ENCODE measurements at regions not wholly inside any gene's neighbourhood (a gene's known extent, or its start where the extent isn't known, plus 50 kb on each side); places are given as distances from the start of the nearest gene placed in this dataset.
"Not testable (repeated sequence)": the region's sequence is repeated elsewhere in the genome, so short reads cannot be mapped to it uniquely, and the experiment has no call there.

DNA sequence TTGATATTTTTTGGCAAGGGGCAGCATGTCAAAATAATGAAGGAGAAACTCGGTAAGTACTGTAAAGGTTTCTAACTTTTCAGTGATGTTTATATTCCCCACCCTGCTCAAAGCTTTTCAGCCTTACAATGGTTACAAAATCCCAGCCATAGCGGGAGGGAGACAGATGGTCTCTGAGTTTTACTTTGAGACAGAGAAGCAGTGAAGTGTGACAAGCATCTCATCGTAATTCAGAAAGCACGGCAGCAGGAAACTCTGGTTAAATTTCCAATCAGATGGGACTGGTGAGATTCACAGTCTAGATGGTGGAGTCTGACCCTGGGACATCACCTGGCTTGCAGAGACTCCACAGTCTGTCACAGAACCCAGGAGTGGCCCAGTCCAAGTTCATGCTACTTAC lies 448.0 kb upstream of the AMELY start:
- TF ChIP-seq, protein P1, sequence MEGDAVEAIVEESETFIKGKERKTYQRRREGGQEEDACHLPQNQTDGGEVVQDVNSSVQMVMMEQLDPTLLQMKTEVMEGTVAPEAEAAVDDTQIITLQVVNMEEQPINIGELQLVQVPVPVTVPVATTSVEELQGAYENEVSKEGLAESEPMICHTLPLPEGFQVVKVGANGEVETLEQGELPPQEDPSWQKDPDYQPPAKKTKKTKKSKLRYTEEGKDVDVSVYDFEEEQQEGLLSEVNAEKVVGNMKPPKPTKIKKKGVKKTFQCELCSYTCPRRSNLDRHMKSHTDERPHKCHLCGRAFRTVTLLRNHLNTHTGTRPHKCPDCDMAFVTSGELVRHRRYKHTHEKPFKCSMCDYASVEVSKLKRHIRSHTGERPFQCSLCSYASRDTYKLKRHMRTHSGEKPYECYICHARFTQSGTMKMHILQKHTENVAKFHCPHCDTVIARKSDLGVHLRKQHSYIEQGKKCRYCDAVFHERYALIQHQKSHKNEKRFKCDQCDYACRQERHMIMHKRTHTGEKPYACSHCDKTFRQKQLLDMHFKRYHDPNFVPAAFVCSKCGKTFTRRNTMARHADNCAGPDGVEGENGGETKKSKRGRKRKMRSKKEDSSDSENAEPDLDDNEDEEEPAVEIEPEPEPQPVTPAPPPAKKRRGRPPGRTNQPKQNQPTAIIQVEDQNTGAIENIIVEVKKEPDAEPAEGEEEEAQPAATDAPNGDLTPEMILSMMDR (IDR thresholded peaks at IDR 0.05; ENCODE audit: low read depth, low read length, missing control alignments), result no peak
- no peak for DNase-seq (ENCODE audit: extremely low read depth, low read depth)
- no peak overlapping the region for H3K4me3 ChIP-seq (replicated peaks; ENCODE audit: low read depth, low read length)

DNA sequence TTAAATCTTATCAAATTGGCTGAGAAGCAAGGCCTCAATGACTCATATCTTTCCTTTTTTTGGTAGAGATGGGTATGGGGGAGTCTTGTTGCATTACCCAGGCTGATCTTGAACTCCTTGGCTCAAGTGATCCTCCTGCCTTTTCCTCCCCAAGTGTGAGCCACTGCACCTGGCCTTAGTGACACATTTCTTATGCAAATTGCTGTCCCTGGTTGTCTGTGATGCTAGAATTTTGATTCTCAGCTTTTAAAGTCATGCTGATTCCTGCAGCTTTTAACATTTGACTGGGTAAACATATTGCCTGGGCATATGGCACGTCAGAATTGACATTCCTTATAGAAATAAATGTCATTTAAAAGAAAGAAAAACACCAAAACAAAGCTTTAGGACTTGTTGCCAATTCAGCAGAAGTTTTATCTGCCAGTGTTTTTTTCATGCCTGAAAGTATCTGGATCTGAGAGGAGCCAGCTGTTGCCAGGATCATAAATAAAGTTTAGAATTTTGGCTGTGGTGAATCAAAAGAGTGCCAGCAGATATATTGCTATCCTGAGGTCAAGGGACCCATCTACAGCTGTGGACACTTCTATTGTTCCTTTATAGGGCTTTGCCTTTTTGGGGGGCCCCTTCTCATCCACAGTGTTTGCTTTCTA lies 446.7 kb upstream of the AMELY start:
- DNase-seq (ENCODE audit: extremely low read depth, low read depth), result no peak
- no peak overlapping the region for H3K4me3 ChIP-seq (replicated peaks; ENCODE audit: low read depth, low read length)
- TF ChIP-seq, protein P1 (IDR thresholded peaks at IDR 0.05; ENCODE audit: low read depth, low read length, missing control alignments), result no peak

DNA sequence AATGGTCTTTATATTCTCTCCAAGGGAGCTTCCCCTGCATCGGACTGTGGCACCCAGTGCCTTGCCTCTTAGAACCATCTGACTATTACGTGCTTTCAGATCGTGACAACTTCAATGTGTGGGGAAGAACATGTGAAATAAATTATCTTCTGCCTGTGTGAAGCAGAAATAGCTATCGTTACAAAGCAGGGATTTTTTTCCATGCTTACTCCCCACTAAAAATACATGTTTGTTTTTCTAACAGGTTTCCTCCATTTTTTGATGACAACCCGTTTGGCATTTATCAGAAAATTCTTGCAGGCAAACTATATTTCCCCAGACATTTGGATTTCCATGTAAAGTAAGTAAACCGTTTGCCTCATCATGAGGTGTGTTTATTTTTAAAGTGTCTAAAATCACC lies 444.3 kb upstream of the AMELY start:
- not testable (repeated sequence) for H3K4me3 ChIP-seq (replicated peaks; ENCODE audit: low read depth, low read length)
- DNase-seq (ENCODE audit: extremely low read depth, low read depth), result peak; percentile 35

DNA sequence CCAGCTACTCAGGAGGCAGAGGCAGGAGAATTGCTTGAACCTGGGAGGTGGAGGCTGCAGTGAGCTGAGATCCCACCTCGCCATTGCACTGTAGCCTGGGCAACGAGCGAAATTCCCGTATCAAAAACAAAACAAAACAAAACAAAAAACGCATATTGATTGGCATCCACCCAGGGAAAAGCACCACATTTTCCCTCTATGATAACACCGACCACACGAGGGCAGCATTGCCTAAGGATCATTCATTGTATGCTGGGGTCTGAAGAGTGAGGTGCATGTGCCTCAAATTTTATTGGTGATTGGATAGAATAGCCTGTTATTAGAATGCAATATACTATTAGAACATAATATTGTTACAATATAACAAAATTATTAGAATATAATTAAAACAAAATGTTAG lies 433.1 kb upstream of the AMELY start:
- TF ChIP-seq, protein P1 (IDR thresholded peaks at IDR 0.05; ENCODE audit: low read depth, low read length, missing control alignments), result peak; percentile 50
- no peak overlapping the region for H3K4me3 ChIP-seq (replicated peaks; ENCODE audit: low read depth, low read length)
- DNase-seq (ENCODE audit: extremely low read depth, low read depth), result peak; percentile 31

DNA sequence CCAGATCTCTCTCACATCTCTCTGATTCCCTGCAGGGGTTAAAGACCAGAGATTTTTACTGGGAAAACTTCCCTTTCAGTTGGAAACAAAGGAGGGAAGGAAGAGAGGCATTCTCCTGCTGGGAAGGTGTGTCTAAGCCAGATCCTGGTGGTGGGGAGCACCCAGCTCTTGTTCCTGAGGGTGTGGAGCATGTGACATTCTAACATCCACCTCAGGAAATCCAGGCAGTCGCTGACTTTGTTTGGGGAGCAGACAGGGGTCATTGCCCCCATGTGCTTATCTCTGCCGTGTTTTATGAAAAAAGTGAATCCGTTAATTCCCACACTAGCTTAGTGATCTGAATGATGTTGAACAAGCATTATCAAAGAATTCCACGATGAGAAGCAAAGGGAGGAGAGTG lies 431.7 kb upstream of the AMELY start:
- H3K4me3 ChIP-seq (replicated peaks; ENCODE audit: low read depth, low read length), result no peak overlapping the region
- DNase-seq (ENCODE audit: extremely low read depth, low read depth), result no peak
- TF ChIP-seq, protein P1 (IDR thresholded peaks at IDR 0.05; ENCODE audit: low read depth, low read length, missing control alignments), result no peak

DNA sequence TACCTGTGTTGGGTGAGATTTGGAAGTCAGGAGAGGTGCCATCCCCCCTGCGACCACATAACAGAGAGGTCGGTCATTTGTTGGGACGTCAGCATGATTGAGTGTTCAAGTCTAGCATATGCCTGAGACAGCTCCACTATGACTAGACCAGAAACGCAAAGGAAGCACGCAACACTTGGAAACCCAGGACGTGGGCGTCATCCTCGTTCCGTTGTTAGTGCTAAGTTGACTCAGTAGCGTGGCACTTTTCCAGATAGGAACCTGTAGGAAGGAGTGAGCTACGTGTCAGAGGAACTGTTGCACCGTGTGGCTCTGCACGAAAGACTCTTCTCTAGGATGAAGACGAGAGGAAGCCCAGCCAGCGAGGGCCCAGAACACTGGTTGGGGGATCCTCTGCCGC lies 431.2 kb upstream of the AMELY start:
- H3K4me3 ChIP-seq (replicated peaks; ENCODE audit: low read depth, low read length), result not testable (repeated sequence)

DNA sequence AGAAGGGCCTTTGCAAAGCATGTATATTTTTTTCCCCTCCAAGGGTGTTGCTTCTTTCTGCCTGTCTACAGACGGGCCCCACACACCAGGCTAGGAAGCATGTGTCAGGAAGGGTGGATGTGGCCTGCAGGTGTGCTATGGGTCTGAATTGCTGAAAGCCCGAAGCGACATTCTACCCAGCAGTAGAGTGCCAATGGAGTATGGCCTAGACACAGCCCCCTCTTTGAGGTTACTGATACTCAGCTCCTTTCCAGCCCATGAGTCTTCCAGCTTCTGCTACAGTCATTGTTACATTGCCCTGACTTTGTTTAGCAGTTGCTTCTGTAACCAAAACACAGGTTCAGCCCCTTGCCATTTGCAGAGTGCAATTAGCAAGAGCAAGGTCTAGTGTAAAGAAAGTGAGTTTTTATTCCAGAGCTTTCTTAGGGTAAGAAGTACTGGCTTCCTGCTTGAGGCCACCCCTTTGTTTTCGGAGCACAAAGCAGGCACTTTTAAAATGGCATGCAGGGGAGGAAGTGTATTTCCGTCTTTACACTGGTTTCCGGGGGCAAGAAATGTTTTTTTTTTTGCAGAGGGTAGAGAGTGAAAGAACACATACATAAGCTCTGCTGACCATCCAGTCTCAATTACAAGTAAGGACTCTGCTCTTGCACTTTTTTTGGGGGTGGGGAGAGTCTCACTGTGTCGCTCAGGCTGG lies 428.0 kb upstream of the AMELY start:
- TF ChIP-seq, protein P1 (IDR thresholded peaks at IDR 0.05; ENCODE audit: low read depth, low read length, missing control alignments), result no peak
- H3K4me3 ChIP-seq (replicated peaks; ENCODE audit: low read depth, low read length), result no peak overlapping the region
- DNase-seq (ENCODE audit: extremely low read depth, low read depth), result no peak

More for the DNA sequence above, 431.2 kb upstream of the AMELY start:
- not testable (repeated sequence) for DNase-seq (ENCODE audit: extremely low read depth, low read depth)
